HCT116 (cell line): ENCODE measurements at regions not wholly inside any gene's neighbourhood (a gene's known extent, or its start where the extent isn't known, plus 50 kb on each side); places are given as distances from the start of the nearest gene placed in this dataset.

Source experiments
- ATAC-seq: fragments of 200-7000 bp; cut with Tn5 transposase; 2 replicates; pipeline ENCODE4 v1.9.1; 2020; ENCODE audit warnings: mild to moderate bottlenecking, moderate library complexity
- BruUV-seq: library from RNA; stranded (reverse); fragments of 400-500 nt; replicated peaks from 2 replicates; lab custom pipeline; 2021; lab: Mats Ljungman, UMichigan
- CTCF ChIA-PET: fragments of 300-600 bp; sonication (Branson Sonifier 250); formaldehyde crosslinking; loops from one replicate; lab custom pipeline; 2021; ENCODE audit warnings: antibody characterized with exemption; lab: Charles Lee
- POLR2A ChIA-PET: fragments of 300-600, 350-600 bp; sonication (Branson Sonifier 250); formaldehyde crosslinking; loops from one replicate; lab custom pipeline; 2021; ENCODE audit warnings: antibody characterized with exemption; lab: Charles Lee
- RAD21 ChIA-PET, 2 experiments: fragments of 300-600 bp; sonication (Branson Sonifier 250); formaldehyde crosslinking; loops; one replicate each; lab custom pipeline; 2023; ENCODE audit warnings: low total read pairs in 2 of 2; ENCODE audit not compliant: uncharacterized antibody in 2 of 2, unreplicated experiment in 2 of 2, low non-redundant PET in 1 of 2; lab: Charles Lee
- DNase-seq: peaks from one replicate; pipeline ENCODE4 v3.0.0-alpha.2; 2010; ENCODE audit warnings: low read depth, low spot score
- H2AFZ ChIP-seq: fragments of 200-600 bp; shearing (Covaris generic), sonication (generic); 2 replicates; pipeline ENCODE4 v1.6.1; 2017; ENCODE audit warnings: low read depth, mixed run types, mixed read lengths, antibody characterized with exemption, low read length; ENCODE audit not compliant: poor library complexity, severe bottlenecking
- H3K27ac ChIP-seq: 2 replicates; pipeline ENCODE4 v1.5.1; 2012; ENCODE audit warnings: low read depth, low read length
- H3K27me3 ChIP-seq: fragments of 200-600 bp; sonication (generic); 2 replicates; pipeline ENCODE4 v1.6.1; 2016; ENCODE audit warnings: mixed run types, low read length, mixed read lengths; ENCODE audit not compliant: insufficient read depth
- H3K36me3 ChIP-seq, 2 experiments: fragments of 200-500 bp in 1 of 2; fragments of 200-600 bp in 1 of 2; sonication (Bioruptor generic) in 1 of 2; sonication (generic) in 1 of 2; 2 replicates each; pipeline versions ENCODE4 v1.5.1 to v1.6.1; 2014 to 2016; ENCODE audit warnings: low read length in 2 of 2, inconsistent platforms in 1 of 2, mixed read lengths in 1 of 2, mixed run types in 1 of 2; ENCODE audit not compliant: insufficient read depth in 2 of 2, control insufficient read depth in 1 of 2
- H3K4me1 ChIP-seq, 2 experiments: fragments of 200-600 bp in 1 of 2; sonication (generic) in 1 of 2; 2 replicates each; pipeline versions ENCODE4 v1.5.1 to v1.6.1; 2012 to 2017; ENCODE audit warnings: low read length in 2 of 2, inconsistent platforms in 1 of 2, mild to moderate bottlenecking in 1 of 2, mixed read lengths in 1 of 2, mixed run types in 1 of 2, moderate library complexity in 1 of 2; ENCODE audit not compliant: insufficient read depth in 2 of 2, control insufficient read depth in 1 of 2
- H3K4me2 ChIP-seq: fragments of 200-600 bp; sonication (generic); 2 replicates; pipeline ENCODE4 v1.6.1; 2017; ENCODE audit warnings: mixed run types, low read length, mixed read lengths
- H3K4me3 ChIP-seq, 2 experiments: fragments of 200-600 bp in 1 of 2; sonication (generic) in 1 of 2; replicated peaks in 1 of 2; 2 replicates each; pipeline ENCODE4 v1.5.1; 2011 to 2016; ENCODE audit warnings: low read length in 2 of 2, control low read depth in 1 of 2, low read depth in 1 of 2, mild to moderate bottlenecking in 1 of 2, mixed read lengths in 1 of 2, mixed run types in 1 of 2
- H3K79me2 ChIP-seq: fragments of 200-600 bp; sonication (generic); 2 replicates; pipeline ENCODE4 v1.6.1; 2017; ENCODE audit warnings: mild to moderate bottlenecking, mixed run types, low read length, moderate library complexity, mixed read lengths; ENCODE audit not compliant: insufficient read depth
- H3K9ac ChIP-seq: fragments of 200-600 bp; sonication (generic); 2 replicates; pipeline ENCODE4 v1.6.1; 2016; ENCODE audit warnings: low read length, mixed read lengths
- H3K9me2 ChIP-seq: fragments of 200-600 bp; sonication (generic), shearing (Covaris generic); 2 replicates; pipeline ENCODE4 v1.6.1; 2017; ENCODE audit warnings: mixed run types, mild to moderate bottlenecking, moderate library complexity; ENCODE audit not compliant: insufficient read depth
- H3K9me3 ChIP-seq, 2 experiments: fragments of 200-500 bp in 1 of 2; fragments of 200-600 bp in 1 of 2; sonication (Bioruptor generic) in 1 of 2; sonication (generic) in 1 of 2; 2 replicates each; pipeline ENCODE4 v1.6.1; 2014 to 2017; ENCODE audit warnings: low read length in 2 of 2, mixed read lengths in 2 of 2, inconsistent platforms in 1 of 2, low read depth in 1 of 2, mild to moderate bottlenecking in 1 of 2, mixed run types in 1 of 2, moderate library complexity in 1 of 2; ENCODE audit not compliant: control insufficient read depth in 1 of 2, insufficient read depth in 1 of 2
- H4K20me1 ChIP-seq: fragments of 200-600 bp; sonication (generic), shearing (Covaris generic); 2 replicates; pipeline ENCODE4 v1.6.1; 2017; ENCODE audit warnings: mixed run types, mild to moderate bottlenecking, moderate library complexity; ENCODE audit not compliant: insufficient read depth
- EGR1 ChIP-seq: IDR thresholded peaks from 2 replicates; pipeline ENCODE4 v1.6.1; 2012; ENCODE audit warnings: low read depth
- ELF1 ChIP-seq: IDR thresholded peaks from 2 replicates; pipeline ENCODE4 v1.6.1; 2012; ENCODE audit warnings: low read depth, borderline replicate concordance
- EZH2phosphoT487 ChIP-seq: fragments of 200-600 bp; IDR thresholded peaks from 2 replicates; pipeline ENCODE4 v1.6.1; 2018; ENCODE audit warnings: antibody characterized with exemption, borderline replicate concordance
- JUND ChIP-seq: IDR thresholded peaks from 2 replicates; pipeline ENCODE4 v1.6.1; 2012
- POLR2A ChIP-seq: IDR thresholded peaks from 2 replicates; pipeline ENCODE4 v1.7.0; 2011; ENCODE audit warnings: borderline replicate concordance; ENCODE audit not compliant: insufficient read depth, insufficient read length; ENCODE audit errors: extremely low read depth
- POLR2AphosphoS5 ChIP-seq: IDR thresholded peaks from 2 replicates; pipeline ENCODE4 v1.6.1; 2011; ENCODE audit warnings: mild to moderate bottlenecking, low read depth, low read length, moderate library complexity
- YY1 ChIP-seq: IDR thresholded peaks from 2 replicates; pipeline ENCODE4 v1.6.1; 2011; ENCODE audit warnings: low read length, low read depth, moderate library complexity, mild to moderate bottlenecking; ENCODE audit not compliant: insufficient replicate concordance; ENCODE audit errors: extremely low read depth
- ZFX ChIP-seq: fragments of 450-650 bp; IDR thresholded peaks from 2 replicates; pipeline ENCODE4 v1.6.1; 2017
- intact Hi-C: fragments of 100-400 bp; cut with micrococcal nuclease; formaldehyde crosslinking; loops from 2 replicates; pipeline ENCODE4 v1.10.0; 2022
- TF ChIP-seq, protein P1 (sequence below): IDR thresholded peaks from 2 replicates; pipeline ENCODE4 v1.6.1; 2012; ENCODE audit warnings: low read depth

DNA sequence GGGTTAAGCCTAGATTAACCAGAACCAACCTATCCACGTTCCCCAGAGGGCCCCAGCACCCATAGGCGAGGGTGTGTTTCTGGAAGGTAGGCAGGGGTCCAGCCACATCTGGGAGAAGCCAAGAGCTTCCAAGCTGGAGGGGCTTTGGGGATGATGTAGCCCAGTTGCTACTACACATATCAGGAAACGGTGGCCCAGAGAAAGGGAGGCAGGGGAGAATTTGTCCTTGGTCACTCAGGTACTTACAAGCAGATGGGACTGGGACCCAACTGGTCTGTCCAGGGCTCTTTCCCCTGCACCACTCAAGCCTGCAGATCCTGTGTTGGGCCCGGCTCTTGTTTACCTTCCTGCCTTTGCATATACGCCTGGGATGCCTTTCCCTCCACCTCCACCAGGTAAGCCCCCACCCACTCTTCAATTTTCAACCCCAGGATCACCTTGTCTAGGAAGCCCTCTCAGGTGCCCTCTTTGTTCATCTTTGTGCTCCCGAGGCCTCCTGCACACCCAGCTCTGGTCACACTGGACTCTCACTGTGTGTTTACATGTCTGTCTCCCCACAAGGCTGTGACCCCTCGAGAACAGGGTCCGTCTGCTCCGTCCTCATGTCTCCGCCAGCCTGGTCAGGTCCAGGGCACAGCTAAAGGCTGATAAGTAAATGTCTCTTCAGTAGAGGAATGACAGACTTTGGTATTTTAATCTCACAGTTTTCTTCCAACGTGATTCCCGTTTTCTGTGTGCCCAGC is 204.4 kb upstream of the LINGO1 start:
- Histone ChIP-seq H3K36me3 (no peaks in the 10 kb centered on the region), H3K27me3 (peaks cover 37% of the 10 kb centered on the region), H3K79me2 (no peaks in the 10 kb centered on the region), H3K4me1 (no peaks in the 10 kb centered on the region), H3K4me2 (no peak overlapping the region), H2AFZ (no peak overlapping the region), H3K9ac (no peak overlapping the region), H3K27ac (no peak overlapping the region), H3K9me2 (no peaks in the 10 kb centered on the region), H4K20me1 (no peaks in the 10 kb centered on the region), H3K9me3 (no peaks in the 10 kb centered on the region), H3K4me3 (no peak overlapping the region)
- TF ChIP-seq YY1 (no peak), ZFX (no peak), POLR2A (no peak), ELF1 (no peak), POLR2AphosphoS5 (no peak), EZH2phosphoT487 (no peak), JUND (no peak), EGR1 (no peak)
- TF ChIP-seq, protein P1, sequence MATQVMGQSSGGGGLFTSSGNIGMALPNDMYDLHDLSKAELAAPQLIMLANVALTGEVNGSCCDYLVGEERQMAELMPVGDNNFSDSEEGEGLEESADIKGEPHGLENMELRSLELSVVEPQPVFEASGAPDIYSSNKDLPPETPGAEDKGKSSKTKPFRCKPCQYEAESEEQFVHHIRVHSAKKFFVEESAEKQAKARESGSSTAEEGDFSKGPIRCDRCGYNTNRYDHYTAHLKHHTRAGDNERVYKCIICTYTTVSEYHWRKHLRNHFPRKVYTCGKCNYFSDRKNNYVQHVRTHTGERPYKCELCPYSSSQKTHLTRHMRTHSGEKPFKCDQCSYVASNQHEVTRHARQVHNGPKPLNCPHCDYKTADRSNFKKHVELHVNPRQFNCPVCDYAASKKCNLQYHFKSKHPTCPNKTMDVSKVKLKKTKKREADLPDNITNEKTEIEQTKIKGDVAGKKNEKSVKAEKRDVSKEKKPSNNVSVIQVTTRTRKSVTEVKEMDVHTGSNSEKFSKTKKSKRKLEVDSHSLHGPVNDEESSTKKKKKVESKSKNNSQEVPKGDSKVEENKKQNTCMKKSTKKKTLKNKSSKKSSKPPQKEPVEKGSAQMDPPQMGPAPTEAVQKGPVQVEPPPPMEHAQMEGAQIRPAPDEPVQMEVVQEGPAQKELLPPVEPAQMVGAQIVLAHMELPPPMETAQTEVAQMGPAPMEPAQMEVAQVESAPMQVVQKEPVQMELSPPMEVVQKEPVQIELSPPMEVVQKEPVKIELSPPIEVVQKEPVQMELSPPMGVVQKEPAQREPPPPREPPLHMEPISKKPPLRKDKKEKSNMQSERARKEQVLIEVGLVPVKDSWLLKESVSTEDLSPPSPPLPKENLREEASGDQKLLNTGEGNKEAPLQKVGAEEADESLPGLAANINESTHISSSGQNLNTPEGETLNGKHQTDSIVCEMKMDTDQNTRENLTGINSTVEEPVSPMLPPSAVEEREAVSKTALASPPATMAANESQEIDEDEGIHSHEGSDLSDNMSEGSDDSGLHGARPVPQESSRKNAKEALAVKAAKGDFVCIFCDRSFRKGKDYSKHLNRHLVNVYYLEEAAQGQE: no peak
- no peak for ATAC-seq
- no peak for DNase-seq
- intact Hi-C loops: no loop called here
- CTCF ChIA-PET: interaction anchor here (1.0 to 1.3 kb wide), 2 partner anchors 15 to 204 kb away, joined by 3 to 5 read pairs; no protein-coding TSS in a partner anchor
- BruUV-seq: no TSS peak
- POLR2A ChIA-PET: no interaction called here
- RAD21 ChIA-PET: no interaction called here
